ENCODE measurements at regions not wholly inside any gene's neighbourhood (a gene's known extent, or its start where the extent isn't known, plus 50 kb on each side); places are given as distances from the start of the nearest gene placed in this dataset.
A peak's percentile ranks its signal among the peaks of the same experiment; 100 is the strongest.

GRCh38 chr14:76974365-76974764 is 54.1 kb downstream of the IRF2BPL start:
- Mint-ChIP-seq H3K4me1 (ENCODE audit: low read depth) (peaks cover 37% of the 10 kb centered on the region), H3K27ac (peak overlapping the region; percentile 28), H3K27me3 (peaks cover 1% of the 10 kb centered on the region), H3K4me3 (no peak overlapping the region), H3K36me3 (ENCODE audit: low read depth) (no peaks in the 10 kb centered on the region), H3K9me3 (no peaks in the 10 kb centered on the region)
- intact Hi-C loops (cut with micrococcal nuclease): no loop called here

GRCh38 chr14:76971549-76971948 is 57.0 kb downstream of the IRF2BPL start:
- no peak overlapping the region for H3K27ac Mint-ChIP-seq

GRCh38 chr14:76968621-76969063 is 59.9 kb downstream of the IRF2BPL start:
- H3K27me3 Mint-ChIP-seq: peaks cover 6% of the 10 kb centered on the region
- H3K9me3 Mint-ChIP-seq: no peaks in the 10 kb centered on the region
- H3K27ac Mint-ChIP-seq: no peak overlapping the region
- peaks cover 7% of the 10 kb centered on the region for H3K4me1 Mint-ChIP-seq (ENCODE audit: low read depth)
- H3K4me3 Mint-ChIP-seq: no peak overlapping the region
- intact Hi-C loops (cut with micrococcal nuclease): no loop called here
- no peaks in the 10 kb centered on the region for H3K36me3 Mint-ChIP-seq (ENCODE audit: low read depth)

More at GRCh38 chr14:76971549-76971948, 57.0 kb downstream of the IRF2BPL start:
- intact Hi-C loops (cut with micrococcal nuclease): no loop called here
- Mint-ChIP-seq H3K9me3 (no peaks in the 10 kb centered on the region), H3K27me3 (peaks cover 1% of the 10 kb centered on the region), H3K4me3 (no peak overlapping the region), H3K36me3 (ENCODE audit: low read depth) (no peaks in the 10 kb centered on the region), H3K4me1 (ENCODE audit: low read depth) (peaks cover 20% of the 10 kb centered on the region)

GRCh38 chr14:76967788-76968187 is 60.7 kb downstream of the IRF2BPL start:
- Mint-ChIP-seq H3K4me3 (no peak overlapping the region), H3K27ac (no peak overlapping the region), H3K36me3 (ENCODE audit: low read depth) (no peaks in the 10 kb centered on the region), H3K27me3 (peaks cover 7% of the 10 kb centered on the region), H3K4me1 (ENCODE audit: low read depth) (peaks cover 14% of the 10 kb centered on the region), H3K9me3 (no peaks in the 10 kb centered on the region)
- intact Hi-C loops (cut with micrococcal nuclease): no loop called here

- H3K9me3 Mint-ChIP-seq: no peaks in the 10 kb centered on the region
- peaks cover 7% of the 10 kb centered on the region for H3K27me3 Mint-ChIP-seq
- H3K36me3 Mint-ChIP-seq (ENCODE audit: low read depth): no peaks in the 10 kb centered on the region
- no peak overlapping the region for H3K27ac Mint-ChIP-seq
- peaks cover 40% of the 10 kb centered on the region for H3K4me1 Mint-ChIP-seq (ENCODE audit: low read depth)
- intact Hi-C loops (cut with micrococcal nuclease): no loop called here
- H3K4me3 Mint-ChIP-seq: no peak overlapping the region
These were observed 63.3 kb downstream of the IRF2BPL start for GRCh38 chr14:76965232-76965631.

- no peaks in the 10 kb centered on the region for H3K9me3 Mint-ChIP-seq
- intact Hi-C loops (cut with micrococcal nuclease): no loop called here
- H3K27ac Mint-ChIP-seq: no peak overlapping the region
These were observed 63.8 kb downstream of the IRF2BPL start for GRCh38 chr14:76964695-76965094.

GRCh38 chr14:76963372-76963771 is 65.1 kb downstream of the IRF2BPL start:
- H3K4me3 Mint-ChIP-seq: no peak overlapping the region
- intact Hi-C loops (cut with micrococcal nuclease): loop anchor here (2.0 kb wide), 1 partner anchor 13 kb away; no protein-coding TSS in a partner anchor
- no peaks in the 10 kb centered on the region for H3K9me3 Mint-ChIP-seq
- H3K27me3 Mint-ChIP-seq: peaks cover 7% of the 10 kb centered on the region
- peak overlapping the region; percentile 20 for H3K27ac Mint-ChIP-seq
- no peaks in the 10 kb centered on the region for H3K36me3 Mint-ChIP-seq (ENCODE audit: low read depth)
- peaks cover 56% of the 10 kb centered on the region for H3K4me1 Mint-ChIP-seq (ENCODE audit: low read depth)

More at GRCh38 chr14:76964695-76965094, 63.8 kb downstream of the IRF2BPL start:
- Mint-ChIP-seq H3K27me3 (peaks cover 7% of the 10 kb centered on the region), H3K36me3 (ENCODE audit: low read depth) (no peaks in the 10 kb centered on the region), H3K4me3 (no peak overlapping the region), H3K4me1 (ENCODE audit: low read depth) (peaks cover 44% of the 10 kb centered on the region)

GRCh38 chr14:76962303-76962660 is 66.2 kb downstream of the IRF2BPL start:
- intact Hi-C loops (cut with micrococcal nuclease): loop anchor here (2.0 kb wide), 1 partner anchor 15 kb away; no protein-coding TSS in a partner anchor
- Mint-ChIP-seq H3K4me1 (ENCODE audit: low read depth) (peaks cover 67% of the 10 kb centered on the region), H3K9me3 (no peaks in the 10 kb centered on the region), H3K36me3 (ENCODE audit: low read depth) (no peaks in the 10 kb centered on the region), H3K27ac (peak overlapping the region; percentile 87), H3K4me3 (peak overlapping the region; percentile 74), H3K27me3 (peaks cover 7% of the 10 kb centered on the region)

- Mint-ChIP-seq H3K27me3 (peaks cover 7% of the 10 kb centered on the region), H3K4me3 (peak overlapping the region; percentile 74), H3K4me1 (ENCODE audit: low read depth) (peaks cover 71% of the 10 kb centered on the region), H3K27ac (peak overlapping the region; percentile 87), H3K36me3 (ENCODE audit: low read depth) (no peaks in the 10 kb centered on the region), H3K9me3 (no peaks in the 10 kb centered on the region)
- intact Hi-C loops (cut with micrococcal nuclease): loop anchor here (2.0 kb wide), 1 partner anchor 15 kb away; no protein-coding TSS in a partner anchor
These were observed 66.7 kb downstream of the IRF2BPL start for GRCh38 chr14:76961631-76962302.

- Mint-ChIP-seq H3K27ac (peak overlapping the region; percentile 74), H3K4me1 (ENCODE audit: low read depth) (peaks cover 93% of the 10 kb centered on the region), H3K9me3 (no peaks in the 10 kb centered on the region), H3K4me3 (no peak overlapping the region), H3K27me3 (peaks cover 6% of the 10 kb centered on the region), H3K36me3 (ENCODE audit: low read depth) (no peaks in the 10 kb centered on the region)
- intact Hi-C loops (cut with micrococcal nuclease): loop anchor here (5.0 kb wide), 2 partner anchors 68 to 83 kb away; partner anchors contain the start of gene IRF2BPL
These were observed 69.4 kb downstream of the IRF2BPL start for GRCh38 chr14:76958980-76959710.

- H3K27me3 Mint-ChIP-seq: no peaks in the 10 kb centered on the region
- H3K4me1 Mint-ChIP-seq (ENCODE audit: low read depth): peaks cover 91% of the 10 kb centered on the region
- no peaks in the 10 kb centered on the region for H3K9me3 Mint-ChIP-seq
- no peak overlapping the region for H3K4me3 Mint-ChIP-seq
- H3K27ac Mint-ChIP-seq: peak overlapping the region; percentile 74
- H3K36me3 Mint-ChIP-seq (ENCODE audit: low read depth): no peaks in the 10 kb centered on the region
- intact Hi-C loops (cut with micrococcal nuclease): loop anchor here (5.0 kb wide), 2 partner anchors 69 to 84 kb away; partner anchors contain the start of gene IRF2BPL
These were observed 70.2 kb downstream of the IRF2BPL start for GRCh38 chr14:76958020-76958979.

GRCh38 chr14:76957224-76957891 is 71.2 kb downstream of the IRF2BPL start:
- H3K4me1 Mint-ChIP-seq (ENCODE audit: low read depth): peaks cover 86% of the 10 kb centered on the region
- no peaks in the 10 kb centered on the region for H3K9me3 Mint-ChIP-seq
- H3K27ac Mint-ChIP-seq: peak overlapping the region; percentile 97
- no peak overlapping the region for H3K4me3 Mint-ChIP-seq
- no peaks in the 10 kb centered on the region for H3K27me3 Mint-ChIP-seq
- H3K36me3 Mint-ChIP-seq (ENCODE audit: low read depth): no peaks in the 10 kb centered on the region
- intact Hi-C loops (cut with micrococcal nuclease): loop anchor here (2.0 to 5.0 kb wide), 3 partner anchors 39 to 85 kb away; partner anchors contain the start of gene IRF2BPL

Measured in dendritic cell treated with granulocyte-macrophage colony-stimulating factor and Interleukin-4, amounts not matched to agents 40 ng/mL and 50 ng/mL, for 4 days (primary cell).